Bronchial epithelial cell (primary cell): ENCODE measurements at regions not wholly inside any gene's neighbourhood (a gene's known extent, or its start where the extent isn't known, plus 50 kb on each side); places are given as distances from the start of the nearest gene placed in this dataset.
"Not testable (repeated sequence)": the region's sequence is repeated elsewhere in the genome, so short reads cannot be mapped to it uniquely, and the experiment has no call there.

ENCODE experiments used
- DNase-seq: peaks from one replicate; pipeline ENCODE4 v3.0.0-alpha.2; 2010; ENCODE audit warnings: low read depth
- FAIRE-seq: peaks from 2 replicates; lab custom pipeline; 2011; peaks lifted over from hg19 to GRCh38; lab: Jason Lieb, UNC
- H3K27me3 ChIP-seq: 2 replicates; pipeline ENCODE4 v1.5.1; 2011; ENCODE audit warnings: low read length; ENCODE audit not compliant: control insufficient read depth, insufficient read depth
- H3K36me3 ChIP-seq: 2 replicates; pipeline ENCODE4 v1.5.1; 2011; ENCODE audit warnings: low read length; ENCODE audit not compliant: control insufficient read depth, insufficient read depth
- H3K4me3 ChIP-seq: 2 replicates; pipeline ENCODE4 v1.5.1; 2011; ENCODE audit warnings: mild to moderate bottlenecking, low read depth, low read length, control low read depth
- CTCF ChIP-seq: IDR thresholded peaks from 2 replicates; pipeline ENCODE4 v1.5.1; 2011; ENCODE audit warnings: mild to moderate bottlenecking, moderate library complexity, low read length, control low read depth, inconsistent platforms; ENCODE audit not compliant: insufficient read depth, severe bottlenecking

GRCh38 chr1:227508431-227508830 lies 54.9 kb upstream of the ZNF678 start:
- FAIRE-seq = no peak

GRCh38 chr1:227506490-227507393 lies 56.6 kb upstream of the ZNF678 start:
- H3K36me3 ChIP-seq, H3K27me3 ChIP-seq, H3K4me3 ChIP-seq, DNase-seq: not testable (repeated sequence)
- FAIRE-seq = peak; percentile 36

More at GRCh38 chr1:227508431-227508830, 54.9 kb upstream of the ZNF678 start:
- H3K27me3 ChIP-seq = no peaks in the 10 kb centered on the region
- DNase-seq = no peak
- no peaks in the 10 kb centered on the region for H3K36me3 ChIP-seq
- no peak overlapping the region for H3K4me3 ChIP-seq
- no peak for TF ChIP-seq CTCF

- not testable (repeated sequence) for FAIRE-seq, DNase-seq, H3K36me3 ChIP-seq, H3K4me3 ChIP-seq, H3K27me3 ChIP-seq
Observed at GRCh38 chr1:227496045-227496444, 67.3 kb upstream of the ZNF678 start.

GRCh38 chr1:227493863-227494551 lies 69.3 kb upstream of the ZNF678 start:
- not testable (repeated sequence) for DNase-seq, H3K27me3 ChIP-seq, H3K4me3 ChIP-seq, H3K36me3 ChIP-seq
- FAIRE-seq = peak; percentile 23

- FAIRE-seq = no peak
- Histone ChIP-seq H3K4me3 (no peak overlapping the region), H3K36me3 (no peaks in the 10 kb centered on the region), H3K27me3 (no peaks in the 10 kb centered on the region)
- DNase-seq = no peak
- no peak for TF ChIP-seq CTCF
Observed at GRCh38 chr1:227490478-227490877, 72.9 kb upstream of the ZNF678 start.

GRCh38 chr1:227490001-227490400 lies 73.4 kb upstream of the ZNF678 start:
- Histone ChIP-seq H3K36me3 (no peaks in the 10 kb centered on the region), H3K4me3 (no peak overlapping the region), H3K27me3 (no peaks in the 10 kb centered on the region)
- no peak for FAIRE-seq
- no peak for TF ChIP-seq CTCF
- DNase-seq = no peak

GRCh38 chr1:227489572-227489971 lies 73.8 kb upstream of the ZNF678 start:
- no peak for TF ChIP-seq CTCF
- FAIRE-seq = no peak

More at GRCh38 chr1:227489572-227489971, 73.8 kb upstream of the ZNF678 start:
- DNase-seq = no peak
- Histone ChIP-seq H3K36me3 (no peaks in the 10 kb centered on the region), H3K4me3 (no peak overlapping the region), H3K27me3 (no peaks in the 10 kb centered on the region)
